Fibroblast of pulmonary artery (primary cell): ENCODE measurements at regions not wholly inside any gene's neighbourhood (a gene's known extent, or its start where the extent isn't known, plus 50 kb on each side); places are given as distances from the start of the nearest gene placed in this dataset.
"Not testable (repeated sequence)": the region's sequence is repeated elsewhere in the genome, so short reads cannot be mapped to it uniquely, and the experiment has no call there.

Experiments used
- DNase-seq: peaks from one replicate; pipeline ENCODE4 v3.0.0-alpha.2; 2010; ENCODE audit warnings: low read depth
- H3K4me3 ChIP-seq: replicated peaks from 2 replicates; pipeline ENCODE4 v1.5.1; 2011; ENCODE audit warnings: low read depth, mild to moderate bottlenecking, control low read depth, low read length, moderate library complexity
- CTCF ChIP-seq: IDR thresholded peaks from 2 replicates; pipeline ENCODE4 v1.5.1; 2011; ENCODE audit warnings: mild to moderate bottlenecking, control low read depth, low read length, inconsistent platforms; ENCODE audit errors: missing control alignments

GRCh38 chr17:16866436-16866835 lies 105.5 kb downstream of the TNFRSF13B start:
- no peak overlapping the region for H3K4me3 ChIP-seq
- TF ChIP-seq CTCF, result no peak
- no peak for DNase-seq

DNA sequence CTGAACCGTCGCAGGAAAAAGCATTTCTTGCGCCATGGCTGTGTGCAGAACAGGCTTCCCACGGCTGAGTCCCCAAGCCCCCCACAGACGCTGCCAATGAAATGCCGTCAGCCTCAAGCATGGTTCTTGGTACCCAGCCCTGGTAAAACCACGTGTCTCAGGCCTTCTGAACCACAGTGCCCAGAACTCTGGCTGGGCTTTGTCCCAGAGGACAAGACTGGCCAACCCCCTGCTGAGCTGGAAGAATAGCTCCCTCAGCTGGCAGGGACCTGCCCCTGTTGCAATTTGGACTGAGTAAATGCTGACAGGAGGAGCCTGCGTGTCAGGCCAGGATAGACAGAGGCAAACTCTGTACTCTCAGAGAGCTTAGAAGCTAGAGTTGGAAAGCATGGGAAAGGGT lies 106.2 kb downstream of the TNFRSF13B start:
- not testable (repeated sequence) for DNase-seq, H3K4me3 ChIP-seq

DNA sequence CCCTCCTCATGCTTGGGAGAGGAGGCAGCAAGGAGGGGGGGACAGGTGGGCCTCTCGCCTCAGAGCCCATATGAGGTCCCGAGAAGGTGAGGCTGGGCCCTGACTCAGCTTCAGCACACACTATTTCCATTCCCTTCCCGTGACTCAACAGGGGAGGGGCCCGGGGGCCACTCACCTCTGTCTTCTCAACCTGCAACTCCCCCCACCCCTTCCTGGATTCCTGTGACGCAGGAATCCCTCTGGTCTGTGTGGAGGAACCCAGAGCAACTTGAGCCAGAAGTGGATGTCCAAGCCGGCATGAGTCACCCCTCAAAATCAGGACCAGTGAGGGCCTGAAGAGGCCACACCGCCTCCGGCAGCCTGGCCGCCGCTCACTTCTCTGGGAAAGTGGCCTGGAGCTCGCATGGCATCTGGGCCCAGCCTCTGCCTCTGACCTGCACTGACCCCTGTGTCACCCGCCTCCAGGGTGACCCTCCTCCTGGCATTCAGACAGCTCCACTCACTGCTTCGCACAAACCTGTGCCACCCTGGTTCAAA lies 106.8 kb downstream of the TNFRSF13B start:
- DNase-seq, H3K4me3 ChIP-seq: not testable (repeated sequence)

GRCh38 chr17:16864462-16865076 lies 107.3 kb downstream of the TNFRSF13B start:
- DNase-seq, H3K4me3 ChIP-seq: not testable (repeated sequence)

GRCh38 chr17:16861152-16861551 lies 110.8 kb downstream of the TNFRSF13B start:
- H3K4me3 ChIP-seq, result not testable (repeated sequence)

DNA sequence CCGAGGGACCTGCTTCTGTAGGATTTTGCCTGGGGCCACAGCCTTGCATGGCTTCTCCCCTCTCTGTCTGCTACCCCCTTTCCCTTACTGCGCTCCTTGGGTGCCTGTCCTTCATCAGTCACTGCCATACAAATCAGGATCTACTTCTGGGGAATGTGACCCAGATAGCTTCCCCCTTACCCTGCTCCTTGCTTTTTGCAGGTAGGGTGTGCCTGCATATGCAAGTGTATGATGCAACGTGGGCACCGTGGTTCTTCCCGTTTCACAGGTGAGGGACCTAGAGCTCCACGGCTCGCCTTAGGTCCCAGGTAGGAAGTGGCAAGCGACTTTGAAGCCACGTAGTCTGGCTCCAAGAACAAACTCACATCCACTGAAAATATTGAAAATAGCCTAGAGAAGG lies 111.5 kb downstream of the TNFRSF13B start:
- H3K4me3 ChIP-seq, DNase-seq: not testable (repeated sequence)

More at GRCh38 chr17:16861152-16861551, 110.8 kb downstream of the TNFRSF13B start:
- DNase-seq, result peak; percentile 4

DNA sequence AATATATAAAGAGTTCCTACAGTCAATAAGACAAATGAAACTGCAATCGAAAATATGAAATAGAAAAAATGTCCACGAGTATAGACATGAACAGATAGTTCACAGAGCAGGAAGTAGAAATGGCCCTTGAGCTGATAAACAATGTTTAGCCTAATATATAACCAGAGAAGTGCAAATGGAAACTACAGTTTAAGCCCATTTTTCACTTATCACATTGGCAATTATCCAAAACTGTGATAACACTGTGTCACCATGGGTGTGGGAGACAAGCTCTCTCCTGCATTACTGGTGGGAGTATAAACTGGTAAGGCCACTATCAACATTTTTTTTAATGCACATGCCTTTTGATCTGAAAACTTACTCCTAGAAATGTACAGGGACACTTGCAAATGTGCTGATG lies 112.4 kb downstream of the TNFRSF13B start:
- DNase-seq, result not testable (repeated sequence)

DNA sequence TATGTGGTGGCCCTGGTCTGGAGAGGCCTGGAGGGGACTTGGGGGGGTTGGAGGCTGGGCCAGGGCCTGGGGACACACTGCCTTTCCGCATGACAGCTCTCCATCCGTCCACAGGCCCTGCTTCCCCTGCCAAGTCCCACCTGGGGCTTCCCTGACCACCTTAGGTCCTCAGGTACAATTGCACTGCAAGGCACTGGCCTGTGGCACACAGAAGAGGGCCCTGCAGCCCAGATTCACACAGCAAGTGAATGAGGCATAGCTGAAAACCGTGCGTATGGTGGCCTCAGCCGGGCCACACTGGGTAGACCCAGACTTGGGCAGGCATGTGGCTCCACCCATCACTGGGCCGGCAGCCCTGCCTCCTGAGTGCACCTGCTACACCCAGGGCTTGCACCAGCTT lies 114.2 kb downstream of the TNFRSF13B start:
- not testable (repeated sequence) for DNase-seq, H3K4me3 ChIP-seq

More for the DNA sequence above, 112.4 kb downstream of the TNFRSF13B start:
- not testable (repeated sequence) for H3K4me3 ChIP-seq

- H3K4me3 ChIP-seq, DNase-seq: not testable (repeated sequence)
Observed at GRCh38 chr17:16856846-16857245, 115.1 kb downstream of the TNFRSF13B start.

- DNase-seq, H3K4me3 ChIP-seq: not testable (repeated sequence)
Observed at GRCh38 chr17:16856171-16856570, 115.7 kb downstream of the TNFRSF13B start.

DNA sequence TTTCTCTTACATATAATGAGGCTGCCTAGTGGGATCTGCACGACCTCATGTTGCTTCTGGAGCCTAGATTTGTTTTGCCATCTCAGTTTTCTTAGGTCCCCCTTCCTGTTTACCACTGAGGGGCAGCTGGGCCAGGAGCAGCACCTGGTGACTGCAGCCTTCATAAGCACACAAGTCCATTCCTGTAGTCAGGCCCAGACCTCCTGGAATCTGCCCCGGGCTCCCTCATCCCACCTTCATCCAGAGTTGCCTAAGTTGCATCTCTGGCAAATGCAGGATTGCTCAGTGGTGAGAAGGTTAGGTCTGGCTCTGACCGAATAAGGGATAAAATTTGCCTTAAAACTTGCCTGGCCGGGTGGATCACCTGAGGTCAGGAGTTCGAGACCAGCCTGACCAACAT lies 117.3 kb downstream of the TNFRSF13B start:
- DNase-seq, H3K4me3 ChIP-seq: not testable (repeated sequence)

GRCh38 chr17:16853661-16854320 lies 118.1 kb downstream of the TNFRSF13B start:
- H3K4me3 ChIP-seq, result no peak overlapping the region
- no peak for DNase-seq
- TF ChIP-seq CTCF, result no peak

- DNase-seq, H3K4me3 ChIP-seq: not testable (repeated sequence)
Observed at GRCh38 chr17:16849861-16850260, 122.1 kb downstream of the TNFRSF13B start.

- not testable (repeated sequence) for DNase-seq, H3K4me3 ChIP-seq
Observed at GRCh38 chr17:16848997-16849396, 122.9 kb downstream of the TNFRSF13B start.

GRCh38 chr17:16845098-16845497 lies 126.8 kb downstream of the TNFRSF13B start:
- H3K4me3 ChIP-seq, DNase-seq: not testable (repeated sequence)

- not testable (repeated sequence) for H3K4me3 ChIP-seq, DNase-seq
Observed at GRCh38 chr17:16844669-16845068, 127.2 kb downstream of the TNFRSF13B start.

- not testable (repeated sequence) for DNase-seq, H3K4me3 ChIP-seq
Observed at GRCh38 chr17:16843511-16843910, 128.4 kb downstream of the TNFRSF13B start.
